Stomach (tissue), 4 donors: ENCODE measurements at regions not wholly inside any gene's neighbourhood (a gene's known extent, or its start where the extent isn't known, plus 50 kb on each side); places are given as distances from the start of the nearest gene placed in this dataset.

ENCODE experiments used
- POLR2A ChIP-seq, 4 donors: fragments of 450-650 bp; IDR thresholded peaks; one replicate each; pipeline ENCODE4 v1.6.1; 2016; ENCODE audit warnings: antibody characterized with exemption in 4 of 4, control low read depth in 2 of 4, mild to moderate bottlenecking in 1 of 4, moderate library complexity in 1 of 4
- TF ChIP-seq, protein P1 (sequence below), 7 experiments: fragments of 450-650 bp in 4 of 7; fragments of 200-600 bp in 3 of 7; sonication (generic) in 3 of 7; IDR thresholded peaks; one replicate each; pipeline ENCODE4 v1.5.1; 2016 to 2019; ENCODE audit warnings: antibody characterized with exemption in 7 of 7, control low read depth in 2 of 7, mild to moderate bottlenecking in 1 of 7

DNA sequence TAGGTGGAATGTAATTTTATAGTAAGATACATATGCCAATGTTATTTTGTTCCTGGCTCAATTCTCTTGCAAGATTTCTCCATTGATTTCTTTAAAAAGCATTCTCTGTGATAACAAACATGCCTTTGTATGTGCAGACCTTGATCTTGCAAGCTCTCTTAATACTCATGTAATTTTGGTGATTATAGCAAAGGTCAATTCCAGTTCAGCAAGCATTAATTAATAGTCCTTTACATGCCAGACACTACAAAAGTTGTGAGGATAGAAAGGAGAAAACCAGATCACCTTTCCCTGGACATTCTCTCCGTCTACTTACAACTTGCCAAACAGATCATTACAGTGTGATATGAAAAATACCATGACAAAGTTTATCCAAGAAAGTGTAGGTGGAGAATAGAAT, 173.7 kb upstream of the DOK6 start:
- TF ChIP-seq, protein P1, sequence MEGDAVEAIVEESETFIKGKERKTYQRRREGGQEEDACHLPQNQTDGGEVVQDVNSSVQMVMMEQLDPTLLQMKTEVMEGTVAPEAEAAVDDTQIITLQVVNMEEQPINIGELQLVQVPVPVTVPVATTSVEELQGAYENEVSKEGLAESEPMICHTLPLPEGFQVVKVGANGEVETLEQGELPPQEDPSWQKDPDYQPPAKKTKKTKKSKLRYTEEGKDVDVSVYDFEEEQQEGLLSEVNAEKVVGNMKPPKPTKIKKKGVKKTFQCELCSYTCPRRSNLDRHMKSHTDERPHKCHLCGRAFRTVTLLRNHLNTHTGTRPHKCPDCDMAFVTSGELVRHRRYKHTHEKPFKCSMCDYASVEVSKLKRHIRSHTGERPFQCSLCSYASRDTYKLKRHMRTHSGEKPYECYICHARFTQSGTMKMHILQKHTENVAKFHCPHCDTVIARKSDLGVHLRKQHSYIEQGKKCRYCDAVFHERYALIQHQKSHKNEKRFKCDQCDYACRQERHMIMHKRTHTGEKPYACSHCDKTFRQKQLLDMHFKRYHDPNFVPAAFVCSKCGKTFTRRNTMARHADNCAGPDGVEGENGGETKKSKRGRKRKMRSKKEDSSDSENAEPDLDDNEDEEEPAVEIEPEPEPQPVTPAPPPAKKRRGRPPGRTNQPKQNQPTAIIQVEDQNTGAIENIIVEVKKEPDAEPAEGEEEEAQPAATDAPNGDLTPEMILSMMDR (IDR thresholded peaks at IDR 0.05): no peak
- no peak for TF ChIP-seq POLR2A (IDR thresholded peaks at IDR 0.05)
